Neural progenitor cell (in vitro differentiated cells): ENCODE measurements at regions not wholly inside any gene's neighbourhood (a gene's known extent, or its start where the extent isn't known, plus 50 kb on each side); places are given as distances from the start of the nearest gene placed in this dataset.

Source experiments
- CTCF ChIP-seq: fragments of 200-600 bp; sonication (generic); IDR thresholded peaks from 2 replicates; pipeline ENCODE4 v1.5.1; 2017; ENCODE audit warnings: antibody characterized with exemption, mild to moderate bottlenecking
- EZH2phosphoT487 ChIP-seq: fragments of 200-600 bp; sonication (generic); IDR thresholded peaks from 2 replicates; pipeline ENCODE4 v1.6.1; 2017; ENCODE audit warnings: antibody characterized with exemption

DNA sequence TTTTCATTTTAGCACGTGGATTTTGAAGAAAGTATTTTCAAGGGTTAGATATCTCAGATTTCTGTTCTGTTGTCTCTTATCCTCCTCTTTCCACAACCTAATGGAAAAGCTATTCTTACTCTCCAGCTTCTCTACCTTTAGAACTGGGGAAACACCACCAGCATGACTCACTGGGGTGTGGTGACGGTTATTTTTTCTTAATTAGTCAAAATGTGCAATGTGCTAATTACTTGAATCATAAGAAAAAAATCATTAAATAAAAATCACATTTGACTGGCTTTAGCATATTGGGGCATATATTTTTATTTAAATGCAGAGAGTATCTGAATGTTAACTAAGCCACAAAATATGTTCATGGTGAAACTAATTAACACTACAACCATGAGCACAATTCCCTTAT is 570.7 kb upstream of the AGTR1 start:
- TF ChIP-seq CTCF (no peak), EZH2phosphoT487 (no peak)
